IMR-90 (cell line): ENCODE measurements at regions not wholly inside any gene's neighbourhood (a gene's known extent, or its start where the extent isn't known, plus 50 kb on each side); places are given as distances from the start of the nearest gene placed in this dataset.

Source experiments
- ATAC-seq: fragments of 200-7000 bp; cut with Tn5 transposase; 2 replicates; pipeline ENCODE4 v1.9.1; 2020; ENCODE audit warnings: low read depth, mild to moderate bottlenecking, moderate library complexity
- BruUV-seq: library from RNA; stranded (reverse); fragments of 400-500 nt; replicated peaks from 2 replicates; lab custom pipeline; 2021; lab: Mats Ljungman, UMichigan
- CTCF ChIA-PET: fragments of 300-600 bp; formaldehyde crosslinking; extraction: SDS; loops from one replicate; lab custom pipeline; 2021; ENCODE audit warnings: antibody characterized with exemption; lab: Yijun Ruan, JAX
- POLR2A ChIA-PET: fragments of 300-600 bp; sonication (Branson Sonifier 250); formaldehyde crosslinking; loops from one replicate; lab custom pipeline; 2022; ENCODE audit warnings: antibody characterized with exemption; ENCODE audit not compliant: unreplicated experiment; lab: Charles Lee
- DNase-seq: peaks from one replicate; pipeline ENCODE4 v3.0.0; 2013
- H2AFZ ChIP-seq: replicated peaks from 2 replicates; pipeline ENCODE3; 2013; ENCODE audit warnings: low read length, mild to moderate bottlenecking; ENCODE audit not compliant: poor library complexity
- H2AK5ac ChIP-seq: 2 replicates; pipeline ENCODE4 v1.6.1; 2013; ENCODE audit warnings: low read depth, low read length, inconsistent platforms
- H2AK9ac ChIP-seq: replicated peaks from 2 replicates; pipeline ENCODE3; 2013; ENCODE audit warnings: mild to moderate bottlenecking, low read depth, low read length, moderate library complexity; ENCODE audit not compliant: poor library complexity
- H2BK120ac ChIP-seq: 2 replicates; pipeline ENCODE4 v1.6.1; 2013; ENCODE audit warnings: low read depth, low read length, inconsistent platforms
- H2BK15ac ChIP-seq: 3 replicates; pipeline ENCODE4 v1.6.1; 2013; ENCODE audit warnings: low read depth, low read length, inconsistent platforms
- H2BK20ac ChIP-seq: 2 replicates; pipeline ENCODE4 v1.6.1; 2013; ENCODE audit warnings: low read depth, mild to moderate bottlenecking, inconsistent platforms, low read length, moderate library complexity
- H2BK5ac ChIP-seq: 2 replicates; pipeline ENCODE4 v1.6.1; 2013; ENCODE audit warnings: mild to moderate bottlenecking, low read depth, low read length, inconsistent platforms; ENCODE audit not compliant: poor library complexity, severe bottlenecking
- H3K14ac ChIP-seq: replicated peaks from 2 replicates; pipeline ENCODE4 v1.6.1; 2013; ENCODE audit warnings: low read depth, low read length, inconsistent platforms
- H3K18ac ChIP-seq: 2 replicates; pipeline ENCODE4 v1.6.1; 2013; ENCODE audit warnings: low read depth, low read length, control low read depth
- H3K23ac ChIP-seq: 2 replicates; pipeline ENCODE4 v1.6.1; 2013; ENCODE audit warnings: low read depth, low read length, inconsistent platforms
- H3K27ac ChIP-seq: 2 replicates; pipeline ENCODE4 v1.5.1; 2013; ENCODE audit warnings: mild to moderate bottlenecking, control low read depth, low read length; ENCODE audit not compliant: insufficient read depth
- H3K27me3 ChIP-seq: 2 replicates; pipeline ENCODE4 v1.6.1; 2013; ENCODE audit warnings: low read length; ENCODE audit not compliant: control insufficient read depth, insufficient read depth
- H3K36me3 ChIP-seq: 2 replicates; pipeline ENCODE4 v1.6.1; 2013; ENCODE audit warnings: low read length, mixed read lengths; ENCODE audit not compliant: control insufficient read depth, insufficient read depth
- H3K4ac ChIP-seq: 2 replicates; pipeline ENCODE4 v1.6.1; 2013; ENCODE audit warnings: low read depth, low read length, inconsistent platforms
- H3K4me1 ChIP-seq: 2 replicates; pipeline ENCODE4 v1.6.1; 2013; ENCODE audit warnings: low read length, mixed read lengths; ENCODE audit not compliant: control insufficient read depth, insufficient read depth
- H3K4me2 ChIP-seq: 2 replicates; pipeline ENCODE4 v1.6.1; 2013; ENCODE audit warnings: low read depth, mild to moderate bottlenecking, control low read depth, low read length, moderate library complexity
- H3K4me3 ChIP-seq: 2 replicates; pipeline ENCODE4 v1.5.1; 2013; ENCODE audit warnings: low read depth, mild to moderate bottlenecking, control low read depth, low read length, moderate library complexity; ENCODE audit not compliant: insufficient read depth
- H3K56ac ChIP-seq: 2 replicates; pipeline ENCODE4 v1.6.1; 2013; ENCODE audit warnings: low read length, inconsistent platforms; ENCODE audit not compliant: insufficient read depth; ENCODE audit errors: extremely low read depth
- H3K79me1 ChIP-seq, 2 experiments: 2 replicates each; pipeline ENCODE4 v1.6.1; 2013; ENCODE audit warnings: low read length in 2 of 2, inconsistent platforms in 1 of 2, low read depth in 1 of 2
- H3K9ac ChIP-seq: 2 replicates; pipeline ENCODE4 v1.6.1; 2013; ENCODE audit warnings: low read depth, low read length, control low read depth
- H3K9me1 ChIP-seq: 2 replicates; pipeline ENCODE4 v1.6.1; 2013; ENCODE audit warnings: low read length, inconsistent platforms; ENCODE audit not compliant: insufficient read depth
- H3K9me3 ChIP-seq: 2 replicates; pipeline ENCODE4 v1.6.1; 2013; ENCODE audit warnings: low read length; ENCODE audit not compliant: control insufficient read depth, insufficient read depth
- H4K20me1 ChIP-seq: 2 replicates; pipeline ENCODE4 v1.6.1; 2013; ENCODE audit warnings: low read length, inconsistent platforms; ENCODE audit not compliant: insufficient read depth
- H4K5ac ChIP-seq: 2 replicates; pipeline ENCODE4 v1.6.1; 2013; ENCODE audit warnings: mild to moderate bottlenecking, low read depth, low read length, control low read depth
- H4K8ac ChIP-seq, 2 experiments: 2 replicates each; pipeline ENCODE4 v1.6.1; 2013; ENCODE audit warnings: low read depth in 2 of 2, low read length in 2 of 2, control low read depth in 1 of 2, inconsistent platforms in 1 of 2
- H4K91ac ChIP-seq: 2 replicates; pipeline ENCODE4 v1.6.1; 2013; ENCODE audit warnings: low read depth, low read length, inconsistent platforms; ENCODE audit not compliant: insufficient read depth
- CEBPB ChIP-seq: IDR thresholded peaks from 2 replicates; pipeline ENCODE4 v1.6.1; 2012; ENCODE audit warnings: low read depth, low read length, improper control_type of control experiment
- MAFK ChIP-seq: IDR thresholded peaks from 2 replicates; pipeline ENCODE4 v1.6.1; 2012; ENCODE audit warnings: low read depth, low read length, improper control_type of control experiment
- MAZ ChIP-seq: IDR thresholded peaks from 2 replicates; pipeline ENCODE4 v1.6.1; 2012; ENCODE audit warnings: low read depth, mild to moderate bottlenecking, low read length, improper control_type of control experiment, moderate library complexity, borderline replicate concordance
- NFE2L2 ChIP-seq: fragments of 150-350 bp; IDR thresholded peaks from 2 replicates; pipeline ENCODE4 v1.6.1; 2016; ENCODE audit warnings: low read depth, mild to moderate bottlenecking, low read length
- RFX5 ChIP-seq: IDR thresholded peaks from 2 replicates; pipeline ENCODE4 v1.8.0; 2012; ENCODE audit warnings: low read depth, mild to moderate bottlenecking, low read length, moderate library complexity
- WGBS, 2 experiments: methylation state at CpG; one replicate each; pipeline versions ENCODE4 v1.1.5 to v1.1.7; 2013; ENCODE audit warnings: missing lambda C conversion rate in 2 of 2; ENCODE audit not compliant: insufficient read length in 1 of 2; ENCODE audit errors: extremely low coverage in 2 of 2; 5-methylcytosine and 5-hydroxymethylcytosine counted together
- dilution Hi-C: fragments of 300-500 bp; cut with HindIII; formaldehyde crosslinking; loops from one replicate; pipeline ENCODE4 v1.14.3; 2018; ENCODE audit warnings: low sequenced_read_pairs; ENCODE audit not compliant: unreplicated experiment
- in situ Hi-C: fragments of 300-500 bp; cut with MboI; formaldehyde crosslinking; loops from 3 replicates; pipeline ENCODE4 v1.14.3; 2019; ENCODE audit warnings: low sequenced_read_pairs, inconsistent platforms, mixed read lengths
- intact Hi-C: fragments of 100-400 bp; cut with micrococcal nuclease; formaldehyde crosslinking; loops from 2 replicates; pipeline ENCODE4 v1.10.0; 2022
- TF ChIP-seq, protein P1 (sequence below): fragments of 150-350 bp; IDR thresholded peaks from 2 replicates; pipeline ENCODE4 v1.6.1; 2016; ENCODE audit warnings: low read depth, mild to moderate bottlenecking, low read length, moderate library complexity, borderline replicate concordance
- TF ChIP-seq, protein P2 (sequence below): fragments of 150-350 bp; IDR thresholded peaks from 2 replicates; pipeline ENCODE4 v1.6.1; 2017; ENCODE audit warnings: mild to moderate bottlenecking, antibody characterized with exemption, low read length, low read depth

GRCh38 chr18:71597219-71597618 is 946.9 kb downstream of the CBLN2 start:
- no CpG with 5 or more reads among the region's 1 CpG for WGBS, 2 experiments
- in situ Hi-C loops: no loop called here
- TF ChIP-seq, protein P1, sequence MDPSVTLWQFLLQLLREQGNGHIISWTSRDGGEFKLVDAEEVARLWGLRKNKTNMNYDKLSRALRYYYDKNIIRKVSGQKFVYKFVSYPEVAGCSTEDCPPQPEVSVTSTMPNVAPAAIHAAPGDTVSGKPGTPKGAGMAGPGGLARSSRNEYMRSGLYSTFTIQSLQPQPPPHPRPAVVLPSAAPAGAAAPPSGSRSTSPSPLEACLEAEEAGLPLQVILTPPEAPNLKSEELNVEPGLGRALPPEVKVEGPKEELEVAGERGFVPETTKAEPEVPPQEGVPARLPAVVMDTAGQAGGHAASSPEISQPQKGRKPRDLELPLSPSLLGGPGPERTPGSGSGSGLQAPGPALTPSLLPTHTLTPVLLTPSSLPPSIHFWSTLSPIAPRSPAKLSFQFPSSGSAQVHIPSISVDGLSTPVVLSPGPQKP: no peak
- TF ChIP-seq CEBPB (no peak), NFE2L2 (peak; percentile 87), MAFK (peak; percentile 22; the same call in 1 of the 2 replicates), MAZ (no peak), RFX5 (no peak)
- TF ChIP-seq, protein P2, sequence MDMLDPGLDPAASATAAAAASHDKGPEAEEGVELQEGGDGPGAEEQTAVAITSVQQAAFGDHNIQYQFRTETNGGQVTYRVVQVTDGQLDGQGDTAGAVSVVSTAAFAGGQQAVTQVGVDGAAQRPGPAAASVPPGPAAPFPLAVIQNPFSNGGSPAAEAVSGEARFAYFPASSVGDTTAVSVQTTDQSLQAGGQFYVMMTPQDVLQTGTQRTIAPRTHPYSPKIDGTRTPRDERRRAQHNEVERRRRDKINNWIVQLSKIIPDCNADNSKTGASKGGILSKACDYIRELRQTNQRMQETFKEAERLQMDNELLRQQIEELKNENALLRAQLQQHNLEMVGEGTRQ: no peak

More at GRCh38 chr18:71597219-71597618, 946.9 kb downstream of the CBLN2 start:
- Histone ChIP-seq H2BK5ac (no peak overlapping the region), H3K14ac (no peak overlapping the region), H2AFZ (no peak overlapping the region), H4K8ac (no peak overlapping the region), H4K91ac (no peak overlapping the region), H2BK120ac (no peak overlapping the region), H2AK9ac (no peak overlapping the region), H2BK15ac (no peak overlapping the region), H3K9me3 (no peaks in the 10 kb centered on the region), H3K4me1 (no peaks in the 10 kb centered on the region), H3K36me3 (no peaks in the 10 kb centered on the region), H3K23ac (no peak overlapping the region), H3K4ac (no peak overlapping the region), H3K27ac (no peak overlapping the region), H2BK20ac (no peak overlapping the region), H2AK5ac (no peak overlapping the region), H3K9me1 (no peaks in the 10 kb centered on the region), H4K20me1 (no peaks in the 10 kb centered on the region), H3K4me2 (no peak overlapping the region), H3K18ac (no peak overlapping the region), H3K9ac (no peak overlapping the region), H3K4me3 (no peak overlapping the region), H4K5ac (no peak overlapping the region), H3K27me3 (no peaks in the 10 kb centered on the region), H3K56ac (no peak overlapping the region), H3K79me1 (no peaks in the 10 kb centered on the region)
- no TSS peak for BruUV-seq
- dilution Hi-C loops (no loop called here), intact Hi-C loops (no loop called here)
- ATAC-seq (no peak), DNase-seq (no peak)
- ChIA-PET CTCF (no interaction called here), POLR2A (no interaction called here)
